ENCODE measurements at regions not wholly inside any gene's neighbourhood (a gene's known extent, or its start where the extent isn't known, plus 50 kb on each side); places are given as distances from the start of the nearest gene placed in this dataset.
"Not testable (repeated sequence)": the region's sequence is repeated elsewhere in the genome, so short reads cannot be mapped to it uniquely, and the experiment has no call there.

DNA sequence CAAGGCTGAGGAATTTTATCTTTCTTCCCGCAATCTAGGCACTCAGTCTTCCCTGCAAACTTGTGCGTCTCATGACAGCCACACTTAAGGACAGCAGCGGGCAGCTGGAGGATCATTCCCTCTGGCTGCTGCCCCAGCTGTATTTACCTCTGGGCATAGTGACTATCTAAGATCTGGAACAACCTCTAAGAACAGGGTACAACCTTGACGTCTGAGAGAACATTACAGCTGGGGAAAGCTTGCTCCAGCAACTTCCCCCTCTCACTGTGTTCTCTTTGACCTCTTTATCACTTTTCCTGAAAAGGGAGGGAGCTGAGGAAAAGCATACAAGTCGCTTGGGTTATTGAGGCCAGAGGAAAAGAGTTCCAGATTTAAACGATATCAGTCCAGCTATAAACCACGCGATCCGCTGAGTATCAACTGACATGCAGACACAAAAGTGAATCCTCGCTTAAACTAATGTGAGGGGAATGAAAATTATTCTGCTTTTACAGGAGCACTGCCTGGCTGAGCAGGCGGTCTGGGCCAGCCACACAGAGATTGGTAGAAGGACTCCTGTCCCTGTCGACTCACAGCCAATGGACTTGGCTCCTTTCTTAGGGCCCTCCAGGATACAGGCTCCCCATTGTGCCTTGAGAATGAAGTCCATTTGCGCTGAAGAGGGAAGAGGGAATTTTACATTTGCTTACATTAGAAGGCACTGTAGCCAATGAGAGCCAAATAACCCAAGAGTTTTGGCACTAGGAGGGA, 153.3 kb downstream of the QRSL1 start:
- H4K20me1 ChIP-seq, result no peaks in the 10 kb centered on the region
- H3K27me3 ChIP-seq, result no peaks in the 10 kb centered on the region
- H3K36me3 ChIP-seq, result no peaks in the 10 kb centered on the region
- no peak overlapping the region for H3K4me2 ChIP-seq
- no peak for TF ChIP-seq Cebpa-rat (IDR thresholded peaks at IDR 0.05)
- peaks cover 51% of the 10 kb centered on the region for H3K9me3 ChIP-seq
- no peak overlapping the region for H3K4me3 ChIP-seq
- no peak overlapping the region for H3K27ac ChIP-seq
- H3K9ac ChIP-seq, result no peak overlapping the region
- no peaks in the 10 kb centered on the region for H3K4me1 ChIP-seq

DNA sequence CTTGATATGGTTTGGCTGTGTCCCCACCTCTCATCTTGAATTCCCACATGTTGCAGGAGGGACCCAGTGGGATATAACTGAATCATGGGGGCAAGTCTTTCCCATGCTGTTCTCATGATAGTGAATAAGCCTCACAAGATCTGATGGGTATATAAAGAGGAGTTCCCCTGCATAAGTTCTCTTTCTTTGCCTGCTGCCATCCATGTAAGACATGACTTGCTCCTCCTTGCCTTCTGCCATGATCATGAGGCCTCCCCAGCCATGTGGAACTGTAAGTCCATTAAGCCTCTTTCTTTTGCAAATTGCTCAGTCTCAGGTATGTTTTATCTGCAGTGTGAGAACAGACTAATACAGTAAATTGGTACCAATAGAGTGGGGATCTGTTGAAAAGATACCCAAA, 150.2 kb downstream of the QRSL1 start:
- not testable (repeated sequence) for H3K9ac ChIP-seq, H4K20me1 ChIP-seq, H3K36me3 ChIP-seq, H3K4me2 ChIP-seq, H3K27ac ChIP-seq, H3K4me3 ChIP-seq, H3K4me1 ChIP-seq, H3K27me3 ChIP-seq
- H3K9me3 ChIP-seq, result peaks cover 53% of the 10 kb centered on the region

DNA sequence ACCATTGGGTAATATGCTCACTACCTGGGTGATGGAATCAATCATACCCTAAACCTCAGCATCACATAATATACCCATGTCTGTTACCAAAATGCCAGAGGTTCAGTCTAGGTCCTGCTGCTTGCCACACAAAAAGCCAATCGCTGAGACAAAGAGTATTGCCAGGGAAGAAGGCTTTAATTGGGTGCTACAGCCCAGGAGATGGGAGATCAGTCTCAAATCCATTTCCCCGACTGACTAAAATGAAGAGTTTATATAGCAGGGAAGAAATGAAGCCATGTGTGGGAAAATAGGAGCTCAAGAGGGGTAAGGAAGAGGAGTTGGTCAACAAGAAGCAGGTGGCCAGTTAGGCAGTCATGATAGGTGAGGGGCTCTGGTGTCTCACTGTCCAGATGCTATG, 149.6 kb downstream of the QRSL1 start:
- no peak overlapping the region for H3K4me2 ChIP-seq
- H3K4me3 ChIP-seq, result no peak overlapping the region
- no peaks in the 10 kb centered on the region for H3K36me3 ChIP-seq
- H3K27me3 ChIP-seq, result no peaks in the 10 kb centered on the region
- no peak overlapping the region for H3K9ac ChIP-seq
- no peaks in the 10 kb centered on the region for H4K20me1 ChIP-seq
- peaks cover 53% of the 10 kb centered on the region for H3K9me3 ChIP-seq
- TF ChIP-seq Cebpa-rat (IDR thresholded peaks at IDR 0.05), result no peak
- H3K4me1 ChIP-seq, result no peaks in the 10 kb centered on the region
- no peak overlapping the region for H3K27ac ChIP-seq

DNA sequence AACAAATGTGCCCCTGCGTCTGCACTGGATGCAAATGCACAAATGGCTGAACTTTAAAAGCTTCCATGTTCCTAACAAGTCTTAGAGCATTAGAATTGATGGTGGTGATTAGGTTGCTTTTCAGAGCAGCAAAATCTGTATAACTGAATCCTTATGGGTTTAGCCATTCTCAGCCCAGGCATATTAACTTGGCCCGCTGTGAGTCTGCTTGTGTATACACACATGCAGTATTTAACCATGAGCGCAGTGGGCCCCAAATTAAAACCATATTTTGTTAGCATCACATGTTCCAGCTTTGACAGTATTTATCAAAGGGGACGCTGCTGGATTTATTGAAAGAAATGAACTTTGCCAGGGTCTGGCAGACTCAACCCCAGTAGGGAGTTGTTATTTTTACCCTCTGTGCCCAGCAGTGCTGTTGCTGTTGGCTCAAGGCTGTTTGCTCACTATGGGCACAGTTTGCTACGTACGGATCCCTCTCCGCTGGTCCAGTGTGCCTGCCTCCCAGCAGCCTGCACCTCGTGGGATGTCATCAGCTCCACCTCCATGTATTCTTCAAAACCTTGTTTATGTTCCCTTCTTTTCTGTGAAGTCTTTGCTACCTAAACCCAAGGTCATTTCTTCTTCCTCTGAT, 144.7 kb downstream of the QRSL1 start:
- no peaks in the 10 kb centered on the region for H3K4me1 ChIP-seq
- no peaks in the 10 kb centered on the region for H4K20me1 ChIP-seq
- H3K4me2 ChIP-seq, result no peak overlapping the region
- no peak overlapping the region for H3K4me3 ChIP-seq
- peaks cover 45% of the 10 kb centered on the region for H3K9me3 ChIP-seq
- no peak overlapping the region for H3K27ac ChIP-seq
- TF ChIP-seq Cebpa-rat (IDR thresholded peaks at IDR 0.05), result no peak
- H3K36me3 ChIP-seq, result no peaks in the 10 kb centered on the region
- no peak overlapping the region for H3K9ac ChIP-seq
- no peaks in the 10 kb centered on the region for H3K27me3 ChIP-seq

DNA sequence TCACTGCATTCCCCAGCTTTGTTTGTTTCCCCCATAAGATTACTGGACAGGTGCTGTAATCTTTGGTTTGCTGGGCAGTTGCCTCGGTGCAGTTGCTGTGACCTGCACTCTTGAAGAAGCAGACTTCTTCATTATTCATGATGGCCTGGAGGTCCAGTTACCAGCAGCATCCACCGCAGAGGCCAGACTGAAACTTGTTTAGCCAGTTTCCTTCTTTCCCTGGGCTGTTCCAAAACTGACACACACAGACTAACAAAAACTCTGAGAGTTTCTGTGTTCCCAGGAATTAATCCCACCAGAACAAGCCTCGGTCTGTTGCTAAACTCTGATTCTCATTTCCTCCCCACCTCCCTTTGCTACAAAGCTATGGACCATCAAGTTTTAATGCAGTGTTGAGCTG, 144.1 kb downstream of the QRSL1 start:
- peaks cover 45% of the 10 kb centered on the region for H3K9me3 ChIP-seq
- H3K27me3 ChIP-seq, result no peaks in the 10 kb centered on the region
- no peaks in the 10 kb centered on the region for H4K20me1 ChIP-seq
- H3K4me2 ChIP-seq, result no peak overlapping the region
- no peak overlapping the region for H3K9ac ChIP-seq
- no peak for TF ChIP-seq Cebpa-rat (IDR thresholded peaks at IDR 0.05)
- H3K36me3 ChIP-seq, result no peaks in the 10 kb centered on the region
- no peak overlapping the region for H3K27ac ChIP-seq
- H3K4me3 ChIP-seq, result no peak overlapping the region
- H3K4me1 ChIP-seq, result no peaks in the 10 kb centered on the region

DNA sequence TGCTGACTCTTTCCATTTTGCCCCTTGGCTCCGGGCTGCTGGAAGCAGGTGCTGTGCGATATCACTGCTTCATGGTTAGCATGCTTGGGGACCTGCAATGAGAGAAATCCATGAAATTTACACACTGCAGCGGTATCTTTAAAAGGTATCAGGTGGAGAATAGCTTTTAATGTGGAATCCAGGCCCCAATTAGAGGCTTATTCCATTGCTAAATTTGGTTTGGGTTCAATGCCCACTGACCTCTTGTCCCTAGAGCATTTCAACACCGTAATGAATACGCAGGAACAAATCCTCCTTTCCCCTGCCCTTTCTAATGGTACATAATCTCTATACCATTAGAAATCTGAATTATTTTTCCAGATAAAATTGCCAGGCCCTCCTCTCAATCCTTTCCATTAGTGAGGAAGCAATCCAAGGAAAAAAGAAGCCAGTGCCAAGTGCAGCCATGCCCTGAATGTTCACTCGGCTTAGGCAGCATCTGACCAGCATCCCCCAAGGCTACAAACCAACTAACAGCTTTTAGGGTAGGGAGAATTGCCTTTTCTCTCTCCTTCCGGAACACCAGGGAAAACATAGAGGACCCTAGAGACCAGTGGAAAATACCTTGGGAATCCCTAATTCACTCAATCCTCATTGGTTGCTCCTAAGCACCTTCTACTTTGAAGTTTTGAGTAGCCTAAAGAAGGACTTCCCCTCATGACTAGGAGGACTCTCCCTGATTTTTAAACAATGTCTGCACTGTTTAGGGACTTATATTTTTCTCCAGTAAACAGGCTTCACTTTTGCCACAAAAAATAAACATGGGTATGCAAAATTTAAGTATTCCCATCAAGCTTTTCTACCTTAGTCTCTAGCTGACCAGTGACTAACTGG, 143.1 kb downstream of the QRSL1 start:
- H4K20me1 ChIP-seq, result no peaks in the 10 kb centered on the region

DNA sequence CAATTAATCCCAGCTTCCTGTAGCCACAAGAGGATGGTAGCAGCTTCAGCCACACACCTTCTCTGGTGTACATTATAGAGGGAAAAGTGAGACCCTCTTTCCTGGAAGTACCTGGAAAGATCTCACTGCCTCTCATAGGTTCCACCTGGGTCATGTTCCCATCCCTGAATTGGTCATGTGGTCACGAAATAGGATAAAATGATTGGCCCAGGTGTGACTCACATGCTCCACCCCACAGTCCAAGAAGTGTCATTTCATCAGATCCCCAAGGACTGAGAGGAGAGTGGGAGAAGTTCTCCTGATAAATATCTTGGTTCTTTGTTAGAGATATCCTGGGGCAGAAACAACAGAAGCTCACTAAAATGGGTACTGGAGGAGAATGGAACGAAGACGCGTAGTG, 142.4 kb downstream of the QRSL1 start:
- H3K36me3 ChIP-seq, result no peaks in the 10 kb centered on the region
- no peak overlapping the region for H3K4me2 ChIP-seq
- no peaks in the 10 kb centered on the region for H3K4me1 ChIP-seq
- H3K4me3 ChIP-seq, result no peak overlapping the region
- H3K27me3 ChIP-seq, result no peaks in the 10 kb centered on the region
- no peak for TF ChIP-seq Cebpa-rat (IDR thresholded peaks at IDR 0.05)
- no peaks in the 10 kb centered on the region for H4K20me1 ChIP-seq
- H3K9me3 ChIP-seq, result peaks cover 42% of the 10 kb centered on the region
- no peak overlapping the region for H3K27ac ChIP-seq
- H3K9ac ChIP-seq, result no peak overlapping the region

More for the DNA sequence above, 143.1 kb downstream of the QRSL1 start:
- H3K36me3 ChIP-seq, result no peaks in the 10 kb centered on the region
- no peaks in the 10 kb centered on the region for H3K4me1 ChIP-seq
- no peak overlapping the region for H3K9ac ChIP-seq
- H3K27ac ChIP-seq, result no peak overlapping the region
- H3K27me3 ChIP-seq, result no peaks in the 10 kb centered on the region
- H3K9me3 ChIP-seq, result peaks cover 42% of the 10 kb centered on the region
- H3K4me3 ChIP-seq, result no peak overlapping the region
- TF ChIP-seq Cebpa-rat (IDR thresholded peaks at IDR 0.05), result no peak
- H3K4me2 ChIP-seq, result no peak overlapping the region

DNA sequence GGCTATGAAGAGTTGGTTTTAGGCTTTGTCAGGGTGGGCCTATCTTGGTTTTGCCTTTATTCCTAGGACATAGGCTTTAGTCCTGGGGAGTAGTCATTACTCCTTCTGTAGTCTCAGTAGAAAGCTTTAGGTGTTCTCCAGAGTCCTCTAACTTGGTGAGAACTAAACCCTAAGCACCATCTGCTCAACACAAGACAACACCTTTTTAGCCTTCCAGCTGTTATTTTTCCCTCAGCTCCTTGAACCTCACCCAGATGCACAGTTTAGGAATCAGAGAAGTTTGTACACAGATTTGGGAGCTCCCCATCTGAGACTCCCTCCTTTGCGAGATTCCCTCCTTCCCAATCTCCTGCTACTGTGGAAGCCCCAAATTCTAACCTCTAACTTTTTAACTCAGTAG, 141.3 kb downstream of the QRSL1 start:
- no peak overlapping the region for H3K4me3 ChIP-seq
- H3K27me3 ChIP-seq, result no peaks in the 10 kb centered on the region
- H3K9ac ChIP-seq, result no peak overlapping the region
- no peak for TF ChIP-seq Cebpa-rat (IDR thresholded peaks at IDR 0.05)
- H3K36me3 ChIP-seq, result no peaks in the 10 kb centered on the region
- H3K9me3 ChIP-seq, result peaks cover 42% of the 10 kb centered on the region
- H3K4me2 ChIP-seq, result no peak overlapping the region
- H3K27ac ChIP-seq, result no peak overlapping the region
- no peaks in the 10 kb centered on the region for H4K20me1 ChIP-seq
- H3K4me1 ChIP-seq, result no peaks in the 10 kb centered on the region

DNA sequence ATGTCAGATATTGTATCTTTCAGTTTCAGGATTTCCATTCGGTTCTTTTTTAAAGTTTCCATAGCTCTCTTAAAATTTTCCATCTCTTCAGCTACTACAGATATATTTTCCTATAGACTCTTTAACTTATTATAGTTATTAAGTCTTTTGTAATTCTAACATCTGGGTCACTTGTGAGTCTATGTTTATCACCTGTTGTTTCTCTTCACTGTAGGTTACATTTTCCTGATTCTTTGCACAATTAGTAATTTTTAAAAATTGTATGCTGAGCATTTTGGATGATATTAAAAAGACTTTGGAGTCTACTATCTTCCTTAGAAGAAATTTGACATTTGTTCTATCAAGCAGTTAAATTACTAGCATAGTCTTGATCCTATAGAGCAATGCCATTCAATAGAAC, 140.7 kb downstream of the QRSL1 start:
- Histone ChIP-seq H3K27me3 (no peaks in the 10 kb centered on the region), H3K9ac (no peak overlapping the region), H4K20me1 (no peaks in the 10 kb centered on the region), H3K9me3 (peaks cover 42% of the 10 kb centered on the region), H3K4me2 (no peak overlapping the region), H3K27ac (no peak overlapping the region), H3K4me1 (peaks cover 4% of the 10 kb centered on the region), H3K4me3 (no peak overlapping the region), H3K36me3 (no peaks in the 10 kb centered on the region)
- TF ChIP-seq Cebpa-rat (IDR thresholded peaks at IDR 0.05), result no peak

DNA sequence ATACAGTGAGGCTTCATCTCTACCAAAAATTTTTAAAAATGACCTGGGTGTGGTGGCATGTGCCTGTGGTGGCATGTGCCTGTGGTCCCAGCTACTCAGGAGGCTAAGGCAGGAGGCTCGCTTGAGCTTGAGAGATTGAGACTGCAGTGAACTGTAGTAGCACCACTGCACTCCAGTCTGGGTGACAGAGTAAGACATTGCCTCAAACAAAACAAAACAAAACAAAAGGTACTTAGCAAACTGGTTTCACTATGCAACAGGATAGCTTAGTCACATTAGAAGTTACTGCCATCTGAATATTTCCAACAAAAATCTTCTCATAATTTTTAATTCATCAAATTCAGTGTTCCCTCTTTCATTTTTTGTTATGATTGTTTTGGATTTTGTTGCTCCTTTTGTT, 137.9 kb downstream of the QRSL1 start:
- Histone ChIP-seq H3K36me3 (no peaks in the 10 kb centered on the region), H3K4me2 (no peak overlapping the region), H4K20me1 (no peaks in the 10 kb centered on the region), H3K9ac (no peak overlapping the region), H3K4me1 (peaks cover 20% of the 10 kb centered on the region), H3K27ac (no peak overlapping the region), H3K27me3 (no peaks in the 10 kb centered on the region), H3K9me3 (peaks cover 51% of the 10 kb centered on the region), H3K4me3 (no peak overlapping the region)
- no peak for TF ChIP-seq Cebpa-rat (IDR thresholded peaks at IDR 0.05)

All from BLaER1 (cell line).